ENCODE measurements at regions not wholly inside any gene's neighbourhood (a gene's known extent, or its start where the extent isn't known, plus 50 kb on each side); places are given as distances from the start of the nearest gene placed in this dataset.

DNA sequence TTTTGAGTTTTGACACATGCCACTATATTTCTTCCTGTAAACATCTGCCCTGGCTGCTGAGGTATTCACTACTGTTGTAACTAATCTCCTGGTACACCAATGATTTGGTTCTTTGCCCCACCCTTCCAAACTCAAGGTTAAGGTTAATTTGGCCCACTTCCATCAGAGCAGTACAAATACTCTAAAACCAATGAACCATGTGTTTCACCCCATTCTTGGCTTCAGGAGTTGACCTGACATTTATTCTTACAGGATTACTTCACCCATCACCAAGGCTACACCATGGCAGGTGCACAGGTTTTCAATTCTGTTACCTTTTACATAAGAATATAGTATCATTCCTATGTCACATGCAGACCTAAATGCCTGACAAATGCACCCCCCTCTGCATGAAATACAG is 1179.9 kb downstream of the ZPLD1 start:
- DNase-seq (ENCODE audit: low spot score) = no peak
- no peak overlapping the region for H3K27ac ChIP-seq
- ATAC-seq (ENCODE audit: insufficient number of reproducible peaks, low FRiP score, low read depth) = no peak
- TF ChIP-seq, protein P1, sequence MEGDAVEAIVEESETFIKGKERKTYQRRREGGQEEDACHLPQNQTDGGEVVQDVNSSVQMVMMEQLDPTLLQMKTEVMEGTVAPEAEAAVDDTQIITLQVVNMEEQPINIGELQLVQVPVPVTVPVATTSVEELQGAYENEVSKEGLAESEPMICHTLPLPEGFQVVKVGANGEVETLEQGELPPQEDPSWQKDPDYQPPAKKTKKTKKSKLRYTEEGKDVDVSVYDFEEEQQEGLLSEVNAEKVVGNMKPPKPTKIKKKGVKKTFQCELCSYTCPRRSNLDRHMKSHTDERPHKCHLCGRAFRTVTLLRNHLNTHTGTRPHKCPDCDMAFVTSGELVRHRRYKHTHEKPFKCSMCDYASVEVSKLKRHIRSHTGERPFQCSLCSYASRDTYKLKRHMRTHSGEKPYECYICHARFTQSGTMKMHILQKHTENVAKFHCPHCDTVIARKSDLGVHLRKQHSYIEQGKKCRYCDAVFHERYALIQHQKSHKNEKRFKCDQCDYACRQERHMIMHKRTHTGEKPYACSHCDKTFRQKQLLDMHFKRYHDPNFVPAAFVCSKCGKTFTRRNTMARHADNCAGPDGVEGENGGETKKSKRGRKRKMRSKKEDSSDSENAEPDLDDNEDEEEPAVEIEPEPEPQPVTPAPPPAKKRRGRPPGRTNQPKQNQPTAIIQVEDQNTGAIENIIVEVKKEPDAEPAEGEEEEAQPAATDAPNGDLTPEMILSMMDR (IDR thresholded peaks at IDR 0.05) = no peak
- no peaks in the 10 kb centered on the region for H3K9me3 ChIP-seq
- H3K4me3 ChIP-seq = no peak overlapping the region
- H3K4me1 ChIP-seq (ENCODE audit: control insufficient read depth in 1 of 2, low read depth in 2 of 2) = no peaks in the 10 kb centered on the region
- H3K36me3 ChIP-seq = no peaks in the 10 kb centered on the region
- no peaks in the 10 kb centered on the region for H3K27me3 ChIP-seq (replicated peaks; ENCODE audit: insufficient read depth)

DNA sequence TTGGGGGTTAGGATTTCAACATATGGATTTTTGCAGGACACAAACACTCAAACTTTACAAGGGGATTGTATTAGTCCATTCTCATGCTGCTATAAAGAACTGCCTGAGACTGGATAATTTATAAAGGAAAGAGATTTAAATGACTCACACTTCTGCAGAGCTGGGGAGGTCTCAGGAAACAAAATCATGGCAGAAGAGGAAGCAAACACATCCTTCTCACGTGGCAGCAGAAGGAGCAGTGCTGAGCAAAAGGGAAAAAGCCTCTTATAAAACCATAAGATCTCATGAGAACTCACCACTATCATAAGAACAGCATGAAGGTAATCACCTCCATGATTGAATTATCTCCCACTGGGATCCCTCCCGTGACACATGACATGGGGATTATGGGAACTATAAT is 1183.1 kb downstream of the ZPLD1 start:
- H3K27ac ChIP-seq = no peak overlapping the region
- H3K9me3 ChIP-seq = no peaks in the 10 kb centered on the region
- TF ChIP-seq, protein P1 (IDR thresholded peaks at IDR 0.05) = no peak
- no peaks in the 10 kb centered on the region for H3K36me3 ChIP-seq
- H3K27me3 ChIP-seq (replicated peaks; ENCODE audit: insufficient read depth) = no peaks in the 10 kb centered on the region
- H3K4me1 ChIP-seq (ENCODE audit: control insufficient read depth in 1 of 2, low read depth in 2 of 2) = no peaks in the 10 kb centered on the region
- ATAC-seq (ENCODE audit: insufficient number of reproducible peaks, low FRiP score, low read depth) (no peak), DNase-seq (ENCODE audit: low spot score) (no peak)
- no peak overlapping the region for H3K4me3 ChIP-seq

DNA sequence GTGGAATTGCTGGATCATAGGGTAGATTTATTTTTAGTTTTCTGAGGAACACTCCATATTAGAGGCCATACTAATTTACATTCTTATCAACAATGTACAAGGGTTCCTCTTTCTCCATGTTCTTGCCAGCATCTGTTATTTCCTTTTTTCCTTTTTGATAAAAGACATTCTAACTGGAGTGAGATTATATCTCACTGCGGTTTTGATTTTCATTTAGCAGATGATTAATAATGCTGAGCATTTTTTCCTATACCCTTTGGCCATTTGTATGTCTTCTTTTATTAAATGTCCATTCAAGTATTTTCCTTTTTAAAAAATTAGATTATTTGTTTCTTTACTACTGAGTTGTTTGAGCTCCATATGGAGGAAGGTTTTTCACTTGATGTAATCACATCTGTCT is 1189.5 kb downstream of the ZPLD1 start:
- H3K9me3 ChIP-seq = no peaks in the 10 kb centered on the region
- no peak for ATAC-seq (ENCODE audit: insufficient number of reproducible peaks, low FRiP score, low read depth)
- no peaks in the 10 kb centered on the region for H3K27me3 ChIP-seq (replicated peaks; ENCODE audit: insufficient read depth)
- no peak for DNase-seq (ENCODE audit: low spot score)
- H3K36me3 ChIP-seq = no peaks in the 10 kb centered on the region
- no peaks in the 10 kb centered on the region for H3K4me1 ChIP-seq (ENCODE audit: control insufficient read depth in 1 of 2, low read depth in 2 of 2)
- H3K27ac ChIP-seq = no peak overlapping the region
- no peak overlapping the region for H3K4me3 ChIP-seq
- TF ChIP-seq, protein P1 (IDR thresholded peaks at IDR 0.05) = no peak

DNA sequence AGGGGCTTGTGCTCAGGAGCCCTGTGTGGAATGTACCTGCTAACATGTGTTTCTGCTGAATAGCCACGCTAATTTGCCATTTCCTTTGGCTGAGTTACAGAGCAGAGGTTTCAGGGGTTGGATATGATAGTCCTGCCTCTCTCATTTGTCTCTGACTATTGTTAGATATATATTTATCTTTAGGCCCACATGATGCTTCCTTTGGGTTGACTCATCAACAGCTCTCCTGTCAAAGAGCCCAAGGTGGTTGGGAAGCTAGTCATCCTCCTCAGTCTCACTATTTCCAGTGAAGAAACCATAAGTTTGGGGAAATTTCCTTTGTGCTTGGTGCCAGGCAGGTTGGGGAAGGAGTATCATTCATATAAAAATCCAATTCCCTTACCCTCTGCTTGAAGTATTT is 1194.6 kb downstream of the ZPLD1 start:
- Histone ChIP-seq H3K9me3 (no peaks in the 10 kb centered on the region), H3K4me3 (no peak overlapping the region), H3K36me3 (no peaks in the 10 kb centered on the region), H3K27me3 (replicated peaks; ENCODE audit: insufficient read depth) (no peaks in the 10 kb centered on the region), H3K27ac (no peak overlapping the region), H3K4me1 (ENCODE audit: control insufficient read depth in 1 of 2, low read depth in 2 of 2) (no peaks in the 10 kb centered on the region)
- TF ChIP-seq, protein P1 (IDR thresholded peaks at IDR 0.05) = no peak
- ATAC-seq (ENCODE audit: insufficient number of reproducible peaks, low FRiP score, low read depth) (no peak), DNase-seq (ENCODE audit: low spot score) (no peak)

DNA sequence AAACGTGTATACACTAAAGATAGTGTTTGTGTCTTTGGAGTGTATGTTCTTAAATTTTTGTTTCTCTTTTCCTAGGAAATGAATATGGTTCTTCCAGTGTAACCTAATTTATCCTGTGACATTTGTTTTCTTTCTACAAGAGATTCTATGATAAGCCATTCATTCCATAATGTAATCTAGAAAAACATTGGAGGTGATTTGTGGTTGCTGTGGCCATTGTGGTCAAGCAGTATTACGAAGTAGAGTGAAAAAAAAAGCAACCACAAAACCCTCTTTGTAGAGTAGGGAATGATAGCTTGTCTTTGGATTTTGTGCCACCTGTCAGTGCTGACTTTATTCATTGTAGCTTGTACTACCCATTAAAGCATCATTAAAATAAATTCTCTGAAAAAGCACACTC is 1209.6 kb downstream of the ZPLD1 start:
- H3K9me3 ChIP-seq = no peaks in the 10 kb centered on the region
- ATAC-seq (ENCODE audit: insufficient number of reproducible peaks, low FRiP score, low read depth) (no peak), DNase-seq (ENCODE audit: low spot score) (no peak)
- H3K4me3 ChIP-seq = no peak overlapping the region
- H3K27me3 ChIP-seq (replicated peaks; ENCODE audit: insufficient read depth) = no peaks in the 10 kb centered on the region
- no peaks in the 10 kb centered on the region for H3K4me1 ChIP-seq (ENCODE audit: control insufficient read depth in 1 of 2, low read depth in 2 of 2)
- TF ChIP-seq, protein P1 (IDR thresholded peaks at IDR 0.05) = no peak
- H3K36me3 ChIP-seq = no peaks in the 10 kb centered on the region
- no peak overlapping the region for H3K27ac ChIP-seq

Data from thoracic aorta (tissue), 2 donors.